HL-60 (cell line): ENCODE measurements at regions not wholly inside any gene's neighbourhood (a gene's known extent, or its start where the extent isn't known, plus 50 kb on each side); places are given as distances from the start of the nearest gene placed in this dataset.

Source experiments
- DNase-seq, 2 experiments: peaks; one replicate each; pipeline ENCODE4 v3.0.0-alpha.2; 2010 to 2020; ENCODE audit warnings: low read depth in 1 of 2, low spot score in 1 of 2
- H3K27ac ChIP-seq: fragments of 250-450 bp; sonication (Bioruptor Pico); replicated peaks from 2 replicates; pipeline ENCODE4 v1.5.1; 2020; ENCODE audit warnings: mild to moderate bottlenecking, moderate library complexity
- H3K27me3 ChIP-seq: fragments of 250-450 bp; sonication (Bioruptor Pico); 2 replicates; pipeline ENCODE4 v1.5.1; 2021; ENCODE audit warnings: mild to moderate bottlenecking, moderate library complexity; ENCODE audit not compliant: insufficient read depth, poor library complexity, severe bottlenecking
- H3K4me3 ChIP-seq: replicated peaks from 2 replicates; pipeline ENCODE4 v1.5.1; 2011; ENCODE audit warnings: mild to moderate bottlenecking, control low read depth, low read length; ENCODE audit not compliant: insufficient read depth
- CTCF ChIP-seq: IDR thresholded peaks from one replicate; pipeline ENCODE4 v1.5.1; 2011; ENCODE audit warnings: low read length, control low read depth, inconsistent platforms; ENCODE audit not compliant: insufficient read depth
- GABPA ChIP-seq: IDR thresholded peaks from 2 replicates; pipeline ENCODE4 v1.6.1; 2012; ENCODE audit warnings: low read depth
- POLR2AphosphoS5 ChIP-seq: IDR thresholded peaks from 2 replicates; pipeline ENCODE4 v1.6.1; 2012; ENCODE audit warnings: low read depth
- REST ChIP-seq: IDR thresholded peaks from 2 replicates; pipeline ENCODE4 v1.6.1; 2012; ENCODE audit warnings: low read depth; ENCODE audit not compliant: insufficient replicate concordance
- SPI1 ChIP-seq: IDR thresholded peaks from 2 replicates; pipeline ENCODE4 v1.6.1; 2012; ENCODE audit warnings: low read depth, mild to moderate bottlenecking, borderline replicate concordance

- Histone ChIP-seq H3K27me3 (no peaks in the 10 kb centered on the region), H3K4me3 (no peak overlapping the region), H3K27ac (no peak overlapping the region)
- no peak for TF ChIP-seq POLR2AphosphoS5
- TF ChIP-seq REST, result no peak
- no peak for TF ChIP-seq GABPA
- no peak for TF ChIP-seq SPI1
- no peak for DNase-seq
These were observed 804.5 kb downstream of the TDRD15 start for GRCh38 chr2:21928292-21928691.

- no peak for DNase-seq
- TF ChIP-seq SPI1 (no peak), GABPA (no peak), CTCF (no peak), POLR2AphosphoS5 (no peak), REST (no peak)
- no peak overlapping the region for H3K4me3 ChIP-seq
These were observed 806.5 kb downstream of the TDRD15 start for GRCh38 chr2:21930226-21930625.

GRCh38 chr2:21939967-21940366, 816.2 kb downstream of the TDRD15 start:
- Histone ChIP-seq H3K27ac (no peak overlapping the region), H3K4me3 (no peak overlapping the region), H3K27me3 (no peaks in the 10 kb centered on the region)
- no peak for DNase-seq
- TF ChIP-seq CTCF (no peak), SPI1 (no peak), REST (no peak), GABPA (no peak), POLR2AphosphoS5 (no peak)

More at GRCh38 chr2:21930226-21930625, 806.5 kb downstream of the TDRD15 start:
- Histone ChIP-seq H3K27me3 (no peaks in the 10 kb centered on the region), H3K27ac (no peak overlapping the region)

GRCh38 chr2:21944536-21944935, 820.8 kb downstream of the TDRD15 start:
- no peak for DNase-seq
- TF ChIP-seq SPI1 (no peak), POLR2AphosphoS5 (no peak), GABPA (no peak), REST (no peak), CTCF (no peak)

More at GRCh38 chr2:21944536-21944935, 820.8 kb downstream of the TDRD15 start:
- no peaks in the 10 kb centered on the region for H3K27me3 ChIP-seq
- H3K4me3 ChIP-seq, result no peak overlapping the region
- H3K27ac ChIP-seq, result no peak overlapping the region
